ENCODE measurements at regions not wholly inside any gene's neighbourhood (a gene's known extent, or its start where the extent isn't known, plus 50 kb on each side); places are given as distances from the start of the nearest gene placed in this dataset.

DNA sequence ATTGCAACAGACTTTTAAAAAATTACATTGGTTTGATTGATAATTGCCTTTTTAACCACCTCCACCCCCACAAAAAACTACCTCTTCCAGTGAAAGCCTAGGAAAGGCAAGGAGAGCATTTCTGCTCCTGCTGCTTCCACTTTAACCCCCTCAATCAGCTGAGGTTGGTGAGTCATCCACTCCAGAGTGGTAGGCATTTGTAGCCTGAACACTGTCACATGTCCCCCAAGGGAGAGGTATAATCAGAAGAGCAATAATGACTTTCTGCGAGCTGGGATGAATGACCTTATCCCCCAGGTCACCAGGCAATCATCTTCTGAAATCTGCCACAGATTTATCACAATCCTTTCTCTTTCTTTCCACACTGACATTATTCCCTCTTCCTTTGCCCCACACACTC is 126.6 kb upstream of the CAMK1G start:
- DNase-seq (ENCODE audit: low read depth in 2 of 2) = no peak

DNA sequence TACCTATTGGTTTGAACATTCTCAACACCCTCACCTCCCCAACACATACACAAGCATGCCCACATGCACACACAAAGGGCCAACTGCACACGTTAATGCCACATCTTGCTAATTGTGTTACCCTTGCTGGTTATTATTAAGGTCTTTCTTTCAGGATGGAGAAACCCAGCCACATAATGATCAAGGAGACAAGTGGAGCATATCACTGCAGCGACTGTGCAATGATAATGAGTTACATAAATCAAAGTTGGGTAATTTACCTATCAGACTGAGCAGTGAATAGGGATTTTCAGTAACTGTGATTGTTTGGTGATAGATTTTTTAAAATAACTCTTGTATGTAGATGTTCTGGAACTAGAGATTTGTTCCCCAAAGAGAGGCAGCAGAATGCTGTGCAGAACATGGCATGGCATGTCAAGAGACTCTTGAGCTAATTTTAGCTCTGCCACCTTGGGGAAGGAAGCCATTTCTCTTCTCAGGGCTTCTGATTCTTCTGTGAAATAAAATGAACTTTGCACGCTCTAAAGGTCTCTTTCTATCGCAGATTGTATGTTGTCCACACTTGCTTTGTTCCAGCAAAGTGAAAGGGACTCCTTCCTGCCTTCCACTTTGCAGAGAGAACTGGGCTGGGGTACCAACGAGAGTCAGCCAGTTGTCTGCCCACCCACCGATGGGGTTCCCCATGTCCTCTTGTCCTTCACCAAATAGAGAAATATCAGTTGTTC is 126.0 kb upstream of the CAMK1G start:
- DNase-seq (ENCODE audit: low read depth in 2 of 2) = no peak

DNA sequence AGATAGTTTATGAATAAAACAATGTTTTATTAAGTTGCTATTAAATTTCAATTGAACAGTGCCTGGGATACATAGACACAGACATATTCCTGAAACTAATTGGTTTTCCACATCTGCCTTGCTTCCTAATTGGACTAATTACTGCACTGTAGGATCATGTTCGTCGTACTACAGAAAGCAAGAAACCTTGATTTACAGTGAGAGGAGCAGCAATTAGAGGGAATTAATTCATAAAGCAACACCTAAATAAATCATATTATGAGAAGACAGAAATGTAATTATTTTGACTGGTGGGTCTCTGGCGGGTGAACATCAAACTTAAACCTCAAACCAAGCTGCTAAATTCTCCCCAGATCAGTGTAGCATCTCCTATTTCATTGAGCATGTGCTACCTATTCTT is 124.6 kb upstream of the CAMK1G start:
- DNase-seq (ENCODE audit: low read depth in 2 of 2) = no peak

DNA sequence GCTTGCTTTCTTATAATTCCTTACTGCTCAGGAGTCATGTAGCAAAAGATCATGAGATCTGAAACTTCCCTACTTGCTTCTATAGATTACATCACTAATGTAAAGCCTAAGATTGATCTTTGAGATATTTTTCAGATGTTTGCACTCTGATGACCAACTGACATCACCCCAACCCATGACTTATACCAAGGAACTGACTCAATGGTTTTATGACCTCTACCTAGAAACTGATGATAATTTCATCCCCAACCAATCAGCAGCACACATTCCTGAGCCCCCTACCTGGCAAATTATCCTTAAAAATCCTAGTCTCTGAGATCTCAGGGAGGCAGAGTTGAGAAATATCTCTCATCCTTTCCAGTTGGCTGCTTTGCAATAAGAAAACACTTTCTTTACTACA is 122.3 kb upstream of the CAMK1G start:
- no peak for DNase-seq (ENCODE audit: low read depth in 2 of 2)

DNA sequence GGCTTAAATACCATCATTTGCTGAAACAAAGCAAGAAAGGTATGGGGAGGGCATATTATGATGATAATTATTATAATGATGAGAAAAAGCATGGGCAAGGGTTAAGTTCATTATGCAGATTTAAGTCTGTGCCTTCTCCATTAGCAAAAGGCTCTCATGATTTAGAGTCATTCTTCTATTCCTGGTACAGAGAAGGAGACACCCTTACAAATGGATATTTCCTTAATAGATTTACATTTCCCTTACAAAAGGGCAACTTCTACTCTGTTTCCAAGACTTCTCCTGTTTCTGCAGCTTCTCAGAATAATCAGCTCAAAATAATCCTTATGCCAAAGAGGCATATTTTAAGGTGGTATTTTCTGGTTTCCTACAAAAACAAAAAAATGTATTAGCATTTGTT is 121.1 kb upstream of the CAMK1G start:
- no peak for DNase-seq (ENCODE audit: low read depth in 2 of 2)

DNA sequence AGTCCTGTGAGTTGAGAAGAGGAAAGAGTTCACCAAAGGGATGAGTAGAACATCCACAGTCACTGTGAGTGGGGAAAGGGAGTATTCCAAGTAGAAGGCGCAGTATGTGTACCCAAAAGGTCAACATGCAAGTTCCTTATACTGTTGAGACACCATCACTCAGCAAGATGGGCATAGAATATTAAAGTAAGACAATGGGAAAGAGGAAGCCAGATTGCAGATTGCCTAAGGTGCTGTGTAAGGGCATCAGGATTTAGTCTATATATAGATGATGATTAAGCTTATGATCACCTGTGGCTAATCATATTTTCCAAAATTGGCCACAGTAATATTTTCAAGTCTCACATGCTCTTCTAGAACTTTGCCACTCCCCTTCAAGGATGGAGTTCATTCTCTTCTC is 120.1 kb upstream of the CAMK1G start:
- DNase-seq (ENCODE audit: low read depth in 2 of 2) = no peak

DNA sequence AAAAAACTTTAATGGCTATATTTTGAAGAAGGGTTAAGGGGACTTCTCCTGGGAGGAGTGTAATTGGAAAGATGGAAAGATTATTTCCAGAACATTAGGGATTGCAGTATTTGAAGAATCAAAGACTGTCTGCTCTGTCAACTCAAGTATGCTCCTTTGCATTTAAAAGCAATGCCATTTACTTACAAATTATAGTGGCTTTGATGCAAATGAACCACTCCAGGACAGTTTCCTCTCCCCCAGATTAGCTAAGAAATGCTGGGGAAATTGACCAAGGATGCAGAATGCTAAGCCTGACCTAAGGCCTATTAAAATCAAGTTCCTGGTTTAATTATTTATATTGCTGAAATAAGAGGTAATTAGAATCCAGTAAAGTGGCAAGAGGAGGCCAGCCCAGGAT is 110.5 kb upstream of the CAMK1G start:
- DNase-seq (ENCODE audit: low read depth in 2 of 2) = no peak

DNA sequence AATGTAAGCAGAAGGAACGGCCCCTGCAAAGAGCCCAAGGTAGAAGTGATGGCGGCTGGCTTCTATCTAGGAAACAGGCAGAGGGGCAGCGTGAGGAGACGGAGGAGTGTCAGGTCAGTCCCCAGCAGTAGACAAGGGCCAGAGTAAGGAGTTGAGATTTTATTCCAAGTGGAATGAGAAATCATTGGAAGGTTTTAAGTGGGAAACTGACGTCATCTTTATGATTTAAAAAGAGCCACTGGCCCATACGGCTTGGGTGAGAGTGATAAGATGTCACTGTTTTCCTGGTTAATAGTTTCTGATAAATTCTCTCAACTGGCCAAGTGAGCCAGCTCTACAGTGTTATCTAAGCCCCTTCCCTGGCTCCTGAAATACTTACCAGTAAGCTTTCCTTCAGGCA is 103.2 kb upstream of the CAMK1G start:
- no peak for DNase-seq (ENCODE audit: low read depth in 2 of 2)

DNA sequence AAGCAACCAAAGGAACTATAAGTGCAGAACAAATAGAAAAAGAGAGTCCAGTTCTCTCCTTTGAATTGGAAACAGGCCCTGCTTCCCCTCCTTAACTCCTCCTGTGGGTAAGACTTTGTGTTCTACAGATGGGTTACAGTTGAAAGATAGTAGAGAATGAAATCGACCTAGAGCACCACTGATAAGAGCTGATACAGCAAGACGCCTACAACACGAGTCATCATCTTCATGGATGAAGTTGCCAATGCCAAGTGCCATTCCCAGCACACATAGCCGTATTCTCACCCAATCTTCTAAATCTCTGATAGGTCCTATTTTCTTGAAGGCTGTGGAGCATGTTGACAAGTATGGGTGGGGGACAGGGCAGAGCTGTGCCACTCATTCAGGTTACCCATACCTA is 99.8 kb upstream of the CAMK1G start:
- DNase-seq (ENCODE audit: low read depth in 2 of 2) = no peak

DNA sequence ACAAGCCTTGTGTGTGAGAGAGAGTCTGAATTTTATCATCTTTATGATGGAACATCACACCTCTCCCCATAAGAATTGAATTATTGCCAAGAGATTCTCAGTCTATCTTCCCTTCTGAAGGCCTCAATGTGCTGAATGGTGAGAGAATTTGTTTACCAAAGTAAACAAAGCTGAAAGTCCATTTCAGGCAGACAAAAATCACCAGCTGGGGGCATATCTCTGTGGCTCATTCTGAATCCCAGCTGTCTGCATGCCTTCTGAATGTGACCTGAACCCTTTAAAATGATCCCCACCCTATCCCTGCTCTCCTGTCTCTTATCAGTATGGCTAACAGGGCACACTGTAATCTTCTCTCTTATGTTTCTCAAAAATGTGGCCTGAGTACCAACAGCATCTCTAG is 99.1 kb upstream of the CAMK1G start:
- no peak for DNase-seq (ENCODE audit: low read depth in 2 of 2)

DNA sequence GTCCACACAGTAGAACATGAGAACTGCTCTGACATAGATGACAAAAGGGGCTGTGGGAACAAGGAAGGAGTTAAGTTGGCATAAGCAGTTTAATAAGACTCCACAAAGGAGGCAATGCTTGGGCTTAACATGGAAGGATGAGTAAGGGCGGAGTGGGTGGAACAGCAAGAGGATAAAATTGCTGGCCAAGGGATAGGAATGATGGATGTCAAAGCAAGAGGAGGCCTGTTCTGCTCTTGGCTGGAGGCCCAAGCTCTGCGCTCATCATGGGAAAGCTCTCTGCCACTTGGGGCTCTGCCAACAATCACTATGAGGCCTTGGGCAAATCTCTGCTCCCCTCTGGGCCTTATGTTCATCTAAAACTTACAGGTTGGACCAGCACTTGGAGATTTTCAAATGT is 98.3 kb upstream of the CAMK1G start:
- no peak for DNase-seq (ENCODE audit: low read depth in 2 of 2)

DNA sequence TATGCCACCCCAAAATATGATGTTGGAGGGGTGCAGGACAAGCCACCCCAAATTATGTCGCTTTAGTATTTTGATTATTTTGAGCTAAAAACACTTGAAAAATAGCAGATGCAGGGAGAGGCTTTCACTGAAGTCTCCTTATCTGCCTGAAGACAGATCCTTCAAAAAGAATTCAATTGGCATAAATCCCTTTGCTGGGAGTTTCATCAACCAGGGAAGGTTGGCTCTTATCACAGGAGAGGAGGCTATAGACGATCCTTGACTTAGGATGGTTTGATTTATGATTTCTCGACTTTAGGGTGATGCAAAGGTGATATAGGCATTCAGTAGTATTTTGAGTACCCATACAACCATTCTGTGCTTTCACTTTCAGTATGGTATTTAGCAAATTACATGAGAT is 97.8 kb upstream of the CAMK1G start:
- DNase-seq (ENCODE audit: low read depth in 2 of 2) = no peak

DNA sequence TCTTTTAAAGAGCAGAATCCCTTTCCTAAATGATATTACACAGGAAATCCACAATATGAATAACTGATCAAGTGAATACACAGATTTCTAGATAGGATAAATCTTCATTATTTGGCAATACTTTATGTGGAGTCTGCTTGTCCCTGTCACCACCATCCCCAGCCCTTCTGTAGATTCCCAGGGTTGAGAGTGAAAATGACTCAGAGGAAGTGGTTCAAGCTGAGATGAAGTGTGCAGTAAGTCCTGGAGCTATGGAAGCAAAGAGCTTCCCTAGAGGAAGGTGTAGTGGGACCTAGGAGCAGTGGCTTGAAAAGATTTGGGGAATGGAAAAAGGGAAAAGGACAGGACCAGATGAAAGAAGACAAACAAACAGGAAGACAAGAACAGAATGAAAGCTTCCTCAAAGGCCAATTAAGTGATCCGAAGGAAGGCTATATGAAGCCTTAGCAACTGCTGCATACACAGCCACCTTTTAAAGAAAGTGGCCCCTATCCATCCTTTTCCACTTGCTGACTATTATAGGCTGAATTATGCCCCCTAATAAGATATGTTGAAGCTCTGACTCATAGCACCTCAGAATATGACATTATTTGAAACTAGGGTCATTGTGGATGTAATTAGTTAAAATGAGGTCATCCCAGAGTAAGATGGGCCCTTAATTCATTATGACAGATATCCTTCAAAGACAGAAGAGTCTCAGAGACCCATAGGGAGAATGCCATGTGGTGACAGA is 96.5 kb upstream of the CAMK1G start:
- DNase-seq (ENCODE audit: low read depth in 2 of 2) = no peak

DNA sequence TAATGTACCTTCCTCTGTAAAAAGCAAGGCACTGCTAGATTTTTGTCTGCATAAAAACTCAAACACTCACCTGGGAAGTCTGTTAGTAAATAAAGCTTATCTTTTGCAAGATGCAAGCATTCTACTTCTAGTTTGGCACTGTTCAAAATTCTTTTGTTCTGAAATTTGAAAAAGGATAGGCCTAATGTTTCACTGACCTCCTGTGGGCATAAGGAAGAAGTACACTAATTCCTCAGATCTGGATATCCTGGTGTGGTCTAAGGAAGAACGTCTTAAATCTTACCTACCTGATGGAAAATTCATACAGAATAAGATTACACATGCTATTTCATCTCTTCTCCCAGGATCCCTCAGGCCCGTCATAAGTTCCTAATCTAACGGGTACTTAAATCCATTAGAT is 93.5 kb upstream of the CAMK1G start:
- no peak for DNase-seq (ENCODE audit: low read depth in 2 of 2)

DNA sequence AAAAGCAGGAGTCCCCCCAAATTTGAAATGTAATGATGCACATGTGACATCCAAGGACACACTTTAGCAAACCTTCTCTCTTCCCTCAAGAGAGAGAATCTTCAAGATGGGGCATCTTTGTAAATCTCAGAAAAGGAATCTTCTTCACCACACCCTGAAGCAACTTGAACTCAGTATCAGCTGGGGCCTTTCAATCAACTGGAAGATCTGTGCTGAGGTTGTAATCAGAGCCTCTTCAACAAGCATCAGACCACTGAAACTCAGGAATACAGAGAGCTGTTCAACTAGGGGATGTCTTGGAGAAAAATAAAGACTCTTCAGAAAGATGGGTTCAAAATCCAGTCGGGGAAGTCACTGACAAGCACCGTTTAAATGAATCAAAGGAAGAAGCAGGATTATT is 92.5 kb upstream of the CAMK1G start:
- no peak for DNase-seq (ENCODE audit: low read depth in 2 of 2)

DNA sequence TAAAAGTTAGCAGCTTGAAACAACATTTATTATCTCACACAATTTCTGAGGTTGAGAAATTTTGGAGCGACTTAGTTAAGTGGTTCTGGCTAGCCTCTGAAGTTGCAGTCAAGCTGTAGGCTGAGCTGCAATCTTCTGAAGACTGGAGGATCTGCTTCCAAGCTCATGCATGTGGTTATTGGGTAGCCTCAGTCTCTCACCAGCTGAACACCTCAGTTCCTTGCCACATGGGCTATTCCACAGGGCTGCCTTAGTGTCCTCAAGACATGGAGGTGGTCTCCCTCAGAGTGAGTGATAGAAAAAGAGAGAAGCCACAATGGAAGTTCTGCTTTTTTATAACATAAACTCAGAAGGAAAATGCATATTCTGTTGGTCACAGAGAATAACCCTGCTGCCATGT is 92.0 kb upstream of the CAMK1G start:
- DNase-seq (ENCODE audit: low read depth in 2 of 2) = no peak

DNA sequence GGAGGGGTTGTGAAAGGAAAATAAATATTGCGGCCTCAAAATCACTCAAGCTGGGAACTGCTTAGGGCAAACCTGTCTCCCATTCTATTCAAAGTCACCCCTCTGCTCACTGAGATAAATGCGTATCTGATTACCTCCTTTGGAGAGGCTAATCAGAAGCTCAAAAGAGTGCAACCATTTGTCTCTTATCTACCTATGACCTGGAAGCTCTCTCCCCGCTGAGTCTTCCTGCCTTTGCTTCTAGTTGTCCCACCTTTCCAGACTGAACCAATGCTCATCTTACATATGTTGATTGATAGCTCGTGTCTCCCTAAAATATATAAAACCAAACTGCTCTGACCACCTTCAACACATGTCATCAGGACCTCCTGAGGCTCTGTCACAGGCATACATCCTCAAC is 91.6 kb upstream of the CAMK1G start:
- no peak for DNase-seq (ENCODE audit: low read depth in 2 of 2)

DNA sequence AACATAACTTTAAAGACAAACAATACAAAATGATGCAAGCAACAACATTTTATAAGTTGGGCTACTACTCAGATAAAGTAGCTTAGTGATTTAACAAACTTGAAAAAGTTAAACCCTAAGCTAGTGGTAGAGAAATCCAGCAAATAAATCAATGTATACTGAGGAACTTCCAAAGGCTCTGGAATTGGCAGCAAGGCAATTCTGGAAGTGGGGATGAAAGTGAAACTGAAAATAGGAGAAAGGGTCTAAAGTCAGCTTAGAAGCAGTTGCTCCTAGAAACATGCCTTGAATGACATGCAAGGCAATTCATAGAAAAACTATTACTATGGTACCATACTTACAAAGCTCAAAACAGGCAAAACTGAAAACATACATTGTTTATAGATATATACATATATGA is 90.0 kb upstream of the CAMK1G start:
- DNase-seq (ENCODE audit: low read depth in 2 of 2) = no peak

DNA sequence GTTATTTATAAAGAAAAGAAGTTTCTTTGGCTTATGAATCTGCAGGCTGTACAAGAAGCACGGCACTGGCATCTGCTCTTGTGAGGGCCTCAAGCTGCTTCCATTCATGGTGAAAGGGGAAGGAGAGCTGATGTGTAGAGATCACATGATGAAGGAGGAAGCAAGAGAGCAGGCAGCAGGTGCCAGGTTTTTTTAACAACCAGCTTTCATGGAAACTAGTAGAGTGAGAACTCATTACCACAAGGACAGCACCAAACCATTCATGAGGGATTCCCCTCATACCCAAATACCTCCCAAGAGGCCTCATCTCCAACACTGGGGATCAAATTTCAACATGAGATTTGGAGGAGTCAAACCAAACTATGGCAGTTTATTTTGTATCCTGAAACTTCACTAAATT is 85.8 kb upstream of the CAMK1G start:
- DNase-seq (ENCODE audit: low read depth in 2 of 2) = no peak

DNA sequence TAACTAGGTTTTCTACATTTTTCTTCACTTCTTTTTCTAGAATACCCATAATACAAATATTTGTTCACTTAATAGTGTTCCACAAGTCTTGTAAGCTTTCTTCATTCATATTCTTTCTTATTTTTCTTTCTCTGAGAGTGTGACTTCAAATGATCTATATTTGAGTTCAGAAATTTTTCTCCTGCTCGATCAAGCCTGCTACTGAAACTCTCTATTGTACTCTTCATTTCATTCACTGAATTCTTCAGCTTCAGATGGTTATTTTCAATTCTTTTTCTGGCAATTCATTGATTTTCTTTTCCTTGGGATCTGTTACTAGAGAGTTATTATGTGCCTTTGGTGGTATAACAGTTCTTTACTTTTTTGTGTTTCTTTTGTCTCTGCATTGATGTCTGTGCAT is 82.5 kb upstream of the CAMK1G start:
- DNase-seq (ENCODE audit: low read depth in 2 of 2) = no peak

DNA sequence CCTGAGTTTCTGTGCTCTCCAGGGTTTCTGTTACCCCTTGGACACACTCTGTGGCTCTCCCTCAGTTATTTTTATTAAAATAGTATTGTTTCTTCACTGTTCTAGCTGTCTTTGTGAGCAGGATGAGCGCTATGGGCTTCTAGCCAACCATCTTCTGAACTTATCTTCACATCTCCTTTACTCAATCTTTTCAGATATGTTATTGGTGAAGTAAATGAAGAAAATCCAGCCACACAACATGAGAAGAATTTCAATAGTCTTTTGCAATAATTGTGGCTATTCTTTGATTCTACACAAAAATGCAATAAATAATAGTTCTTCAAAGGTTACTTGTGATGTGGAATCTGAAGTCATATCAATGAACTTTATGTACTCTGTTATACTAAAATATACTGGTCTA is 80.3 kb upstream of the CAMK1G start:
- DNase-seq (ENCODE audit: low read depth in 2 of 2) = no peak

DNA sequence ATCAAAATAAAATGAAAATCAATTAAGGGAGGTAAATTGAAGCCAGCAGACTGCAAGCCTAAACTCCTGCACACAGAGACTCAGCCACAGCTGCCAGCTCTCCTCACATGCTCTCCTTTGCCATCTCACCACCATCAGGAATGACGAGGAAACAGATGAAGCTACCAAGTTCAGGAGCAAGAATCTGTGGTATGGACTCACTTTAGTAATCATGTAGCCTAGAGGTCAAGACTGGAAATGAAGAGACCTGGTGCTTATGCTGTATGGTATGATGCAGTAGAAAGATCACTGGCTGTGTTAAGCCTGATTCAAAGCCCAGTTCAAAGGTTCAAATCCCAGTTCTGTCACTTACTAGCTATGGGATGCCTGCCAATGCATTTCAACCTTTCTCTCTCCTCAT is 78.9 kb upstream of the CAMK1G start:
- no peak for DNase-seq (ENCODE audit: low read depth in 2 of 2)

DNA sequence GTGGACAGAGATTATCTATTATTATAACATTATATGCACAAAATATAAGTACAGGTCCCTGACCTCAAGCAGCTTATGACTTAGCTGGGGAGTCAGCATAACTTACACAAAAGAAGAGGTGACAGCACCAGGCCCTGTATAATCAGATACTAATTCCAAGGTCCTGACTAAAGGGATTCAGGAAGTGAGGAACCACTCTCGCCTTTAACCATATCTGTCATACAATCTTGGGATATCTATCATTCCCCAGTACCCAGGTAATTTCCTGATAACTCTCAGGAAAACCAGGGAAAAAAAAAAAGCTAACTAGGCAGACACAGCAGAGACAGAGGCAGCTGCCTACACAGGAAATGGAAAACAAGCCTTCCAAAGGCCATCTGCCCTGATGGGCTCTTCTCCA is 78.5 kb upstream of the CAMK1G start:
- no peak for DNase-seq (ENCODE audit: low read depth in 2 of 2)

DNA sequence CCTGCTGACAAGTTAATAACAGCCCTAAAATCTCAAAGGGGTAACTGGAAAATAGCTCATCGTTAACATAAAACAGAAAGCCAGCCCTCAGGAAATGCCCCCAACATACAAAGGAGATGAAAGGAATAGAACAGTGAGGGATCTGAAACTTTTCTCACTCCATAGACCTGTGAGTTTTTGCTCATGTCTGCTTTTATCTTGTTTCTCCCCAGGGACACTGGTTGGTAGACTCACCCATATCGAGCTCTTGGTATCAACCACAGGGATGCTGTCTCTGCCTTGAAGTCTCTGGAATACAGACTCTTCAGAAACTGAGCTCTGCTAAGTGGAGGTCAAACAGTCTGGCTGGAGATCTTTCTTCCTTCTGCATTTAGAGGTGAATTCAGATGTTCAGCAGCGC is 77.4 kb upstream of the CAMK1G start:
- DNase-seq (ENCODE audit: low read depth in 2 of 2) = no peak

Measured in stimulated activated CD8-positive, alpha-beta memory T cell treated with anti-CD3 and anti-CD28 coated beads, Interleukin-2, amount 100 ng/mL, for 48 hours (primary cell).